SU-DHL-6 (cell line): ENCODE measurements at regions not wholly inside any gene's neighbourhood (a gene's known extent, or its start where the extent isn't known, plus 50 kb on each side); places are given as distances from the start of the nearest gene placed in this dataset.

Experiments used
- EZH2phosphoT487 ChIP-seq: fragments of 200-600 bp; sonication (generic), shearing (Covaris generic); conservative IDR thresholded peaks from 2 replicates; pipeline ENCODE4 v1.6.1; 2018; ENCODE audit warnings: mild to moderate bottlenecking, antibody characterized with exemption, low read length, moderate library complexity, mixed read lengths
- TF ChIP-seq, protein P1 (sequence below): fragments of 200-600 bp; sonication (generic); IDR thresholded peaks from one replicate; pipeline ENCODE4 v1.5.1; 2017; ENCODE audit warnings: antibody characterized with exemption, mild to moderate bottlenecking, low read length, moderate library complexity; ENCODE audit not compliant: insufficient read depth, poor library complexity, severe bottlenecking

DNA sequence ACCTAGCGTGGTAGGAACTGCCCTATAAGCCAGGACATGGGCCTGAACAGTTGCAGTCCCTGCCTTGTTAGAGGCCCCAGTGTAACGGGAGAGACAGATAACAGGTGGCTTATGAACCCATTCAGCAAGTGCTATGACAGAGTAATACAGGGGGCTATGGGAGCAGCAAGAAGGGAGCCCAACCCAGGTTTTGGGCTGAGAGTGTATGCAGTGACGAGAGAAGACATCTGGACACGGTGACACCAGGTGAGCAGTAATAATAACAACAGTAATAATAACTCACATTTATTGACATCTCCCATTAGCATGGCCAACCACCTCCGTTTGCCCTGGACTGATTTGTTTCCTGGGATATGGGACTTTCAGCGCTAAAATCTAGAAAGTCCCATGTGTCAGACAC lies 100.8 kb downstream of the IRX5 start:
- TF ChIP-seq, protein P1, sequence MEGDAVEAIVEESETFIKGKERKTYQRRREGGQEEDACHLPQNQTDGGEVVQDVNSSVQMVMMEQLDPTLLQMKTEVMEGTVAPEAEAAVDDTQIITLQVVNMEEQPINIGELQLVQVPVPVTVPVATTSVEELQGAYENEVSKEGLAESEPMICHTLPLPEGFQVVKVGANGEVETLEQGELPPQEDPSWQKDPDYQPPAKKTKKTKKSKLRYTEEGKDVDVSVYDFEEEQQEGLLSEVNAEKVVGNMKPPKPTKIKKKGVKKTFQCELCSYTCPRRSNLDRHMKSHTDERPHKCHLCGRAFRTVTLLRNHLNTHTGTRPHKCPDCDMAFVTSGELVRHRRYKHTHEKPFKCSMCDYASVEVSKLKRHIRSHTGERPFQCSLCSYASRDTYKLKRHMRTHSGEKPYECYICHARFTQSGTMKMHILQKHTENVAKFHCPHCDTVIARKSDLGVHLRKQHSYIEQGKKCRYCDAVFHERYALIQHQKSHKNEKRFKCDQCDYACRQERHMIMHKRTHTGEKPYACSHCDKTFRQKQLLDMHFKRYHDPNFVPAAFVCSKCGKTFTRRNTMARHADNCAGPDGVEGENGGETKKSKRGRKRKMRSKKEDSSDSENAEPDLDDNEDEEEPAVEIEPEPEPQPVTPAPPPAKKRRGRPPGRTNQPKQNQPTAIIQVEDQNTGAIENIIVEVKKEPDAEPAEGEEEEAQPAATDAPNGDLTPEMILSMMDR = no peak
- no peak for TF ChIP-seq EZH2phosphoT487
